HG02981 (cell line): ENCODE measurements at regions not wholly inside any gene's neighbourhood (a gene's known extent, or its start where the extent isn't known, plus 50 kb on each side); places are given as distances from the start of the nearest gene placed in this dataset.
"Not testable (repeated sequence)": the region's sequence is repeated elsewhere in the genome, so short reads cannot be mapped to it uniquely, and the experiment has no call there.

Experiments
- ATAC-seq: cut with Tn5 transposase; IDR thresholded peaks from one replicate; pipeline ENCODE4 v1.9.1; 2021; ENCODE audit warnings: mild to moderate bottlenecking, moderate library complexity; ENCODE audit not compliant: unreplicated experiment

DNA sequence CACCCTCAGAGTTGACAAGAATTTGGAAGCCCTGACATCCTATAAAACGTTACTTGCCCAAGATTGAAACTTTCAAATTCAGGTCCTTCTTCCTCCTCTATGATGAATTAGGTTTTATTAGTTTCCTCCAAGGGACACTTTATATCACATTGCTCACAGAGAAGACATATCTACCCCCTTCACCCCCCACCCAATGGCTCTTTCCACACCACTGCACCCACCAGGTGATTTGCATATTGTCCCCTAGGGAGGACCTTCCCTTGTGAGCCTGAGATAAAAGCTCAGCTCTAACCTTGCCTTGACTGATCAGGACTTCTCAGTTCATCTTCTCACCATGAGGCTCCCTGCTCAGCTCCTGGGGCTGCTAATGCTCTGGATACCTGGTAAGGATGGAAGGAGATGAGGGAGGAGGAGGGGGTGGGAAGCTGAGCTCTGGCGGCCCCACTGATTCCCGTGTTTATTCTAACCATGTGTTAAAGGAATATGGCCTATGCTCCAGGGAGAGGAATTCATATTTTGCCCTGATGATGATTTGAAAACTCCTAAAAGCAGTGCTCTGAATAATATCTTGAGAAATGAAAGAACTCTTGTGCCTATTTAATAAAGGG is 1255.8 kb downstream of the RPIA start:
- not testable (repeated sequence) for ATAC-seq

DNA sequence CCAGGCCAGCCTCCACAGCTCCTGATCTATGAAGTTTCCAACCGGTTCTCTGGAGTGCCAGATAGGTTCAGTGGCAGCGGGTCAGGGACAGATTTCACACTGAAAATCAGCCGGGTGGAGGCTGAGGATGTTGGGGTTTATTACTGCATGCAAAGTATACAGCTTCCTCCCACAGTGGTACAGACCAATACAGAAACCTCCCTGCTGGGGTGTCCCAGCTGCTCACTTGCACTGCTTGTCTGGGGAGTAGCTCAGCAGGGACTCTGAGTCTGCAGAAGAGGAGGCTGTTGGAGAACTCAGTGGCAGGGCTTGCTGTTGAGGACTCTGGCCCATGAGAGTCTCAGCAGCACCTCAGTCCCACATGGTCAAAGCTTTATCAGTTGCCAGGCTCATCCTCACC is 1256.6 kb downstream of the RPIA start:
- not testable (repeated sequence) for ATAC-seq

DNA sequence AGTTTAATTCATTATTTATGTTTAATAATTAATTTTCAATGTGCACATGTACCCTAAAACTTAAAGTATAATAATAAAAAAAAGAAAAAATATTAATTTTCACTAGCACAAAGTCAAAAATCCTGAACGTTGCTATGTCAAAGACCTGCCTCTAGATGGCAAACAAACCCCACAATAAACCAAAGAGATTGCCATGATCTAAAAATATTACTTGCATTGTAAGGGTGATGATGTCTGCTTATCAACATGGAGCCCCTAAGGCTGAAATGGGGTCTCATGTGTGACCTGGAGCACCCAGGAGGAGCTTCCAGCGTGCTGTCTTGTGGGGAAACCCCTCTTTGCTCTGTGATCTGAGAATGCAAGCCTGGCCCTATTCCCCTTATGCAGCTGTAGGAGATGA is 1259.3 kb downstream of the RPIA start:
- not testable (repeated sequence) for ATAC-seq

DNA sequence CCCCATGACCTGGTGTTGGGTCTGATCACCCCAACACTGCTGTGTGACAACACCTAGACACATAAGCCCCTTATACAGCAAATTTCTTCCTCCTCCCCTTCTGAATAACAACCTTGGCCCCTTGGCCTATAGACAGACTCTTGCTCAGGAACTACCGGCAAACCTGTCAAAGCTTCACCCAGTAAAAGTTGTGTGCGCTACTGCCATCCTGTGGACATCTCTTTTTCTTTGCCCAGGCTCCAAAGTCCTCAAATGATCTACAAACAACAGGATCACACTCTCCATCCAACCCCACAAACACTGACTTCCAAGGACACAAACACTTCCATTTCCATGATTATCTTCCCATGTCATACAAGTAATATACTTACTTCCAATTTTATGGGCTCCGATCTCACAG is 1265.8 kb downstream of the RPIA start:
- ATAC-seq: not testable (repeated sequence)

DNA sequence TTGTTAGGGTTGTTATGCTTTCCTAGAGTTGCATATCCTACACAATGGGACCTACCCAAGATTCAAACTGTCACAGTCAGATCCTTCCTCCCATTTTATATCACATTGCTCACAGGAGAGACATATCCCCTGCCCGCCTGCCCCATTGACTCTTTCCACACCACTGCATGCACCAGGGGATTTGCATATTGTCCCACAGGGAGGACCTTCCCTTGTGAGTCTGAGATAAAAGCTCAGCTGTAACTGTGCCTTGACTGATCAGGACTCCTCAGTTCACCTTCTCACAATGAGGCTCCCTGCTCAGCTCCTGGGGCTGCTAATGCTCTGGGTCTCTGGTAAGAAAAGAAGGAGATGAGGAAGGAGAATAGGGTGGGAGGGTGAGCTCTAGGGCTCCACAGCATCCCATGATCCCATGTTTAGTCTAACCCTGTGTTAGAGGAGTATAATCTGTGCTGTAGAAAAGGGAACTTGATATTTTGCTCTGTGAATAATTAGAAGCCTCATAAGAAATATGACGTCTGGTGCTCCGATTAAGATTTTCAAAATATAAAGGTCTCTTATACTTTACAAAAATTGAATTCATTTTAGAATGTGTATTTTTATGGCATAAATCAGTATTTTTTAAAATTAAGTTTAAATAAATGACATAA is 1268.4 kb downstream of the RPIA start:
- not testable (repeated sequence) for ATAC-seq

DNA sequence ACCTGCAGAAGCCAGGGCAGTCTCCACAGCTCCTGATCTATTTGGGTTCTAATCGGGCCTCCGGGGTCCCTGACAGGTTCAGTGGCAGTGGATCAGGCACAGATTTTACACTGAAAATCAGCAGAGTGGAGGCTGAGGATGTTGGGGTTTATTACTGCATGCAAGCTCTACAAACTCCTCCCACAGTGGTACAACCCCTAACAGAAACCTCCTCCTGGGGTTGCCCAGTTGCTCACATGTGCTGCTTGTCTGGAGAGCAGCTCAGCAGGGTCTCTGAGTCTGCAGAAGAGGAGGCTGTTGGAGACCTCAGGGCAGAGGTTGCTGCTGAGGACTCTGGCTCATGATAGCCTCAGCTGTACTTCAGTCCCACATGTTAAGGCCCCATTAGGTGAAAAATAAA is 1269.1 kb downstream of the RPIA start:
- ATAC-seq: not testable (repeated sequence)

DNA sequence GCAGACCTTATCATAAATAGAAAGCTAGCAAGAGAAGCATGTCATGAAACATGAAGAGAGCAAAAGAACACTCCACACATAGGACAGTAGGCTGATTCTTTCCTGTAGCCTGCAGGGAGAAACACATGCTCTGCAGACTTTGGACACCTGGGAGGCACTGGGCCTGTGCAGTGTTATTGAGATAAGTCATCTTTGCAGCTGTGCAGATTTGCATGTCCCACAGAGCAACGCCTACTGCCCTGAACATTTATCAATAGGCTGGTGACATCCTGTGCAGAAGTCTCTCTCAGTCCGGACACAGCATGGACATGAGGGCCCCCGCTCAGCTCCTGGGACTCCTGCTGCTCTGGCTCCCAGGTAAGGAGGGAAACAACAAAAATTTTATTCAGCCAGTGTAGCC is 1277.1 kb downstream of the RPIA start:
- ATAC-seq: not testable (repeated sequence)

DNA sequence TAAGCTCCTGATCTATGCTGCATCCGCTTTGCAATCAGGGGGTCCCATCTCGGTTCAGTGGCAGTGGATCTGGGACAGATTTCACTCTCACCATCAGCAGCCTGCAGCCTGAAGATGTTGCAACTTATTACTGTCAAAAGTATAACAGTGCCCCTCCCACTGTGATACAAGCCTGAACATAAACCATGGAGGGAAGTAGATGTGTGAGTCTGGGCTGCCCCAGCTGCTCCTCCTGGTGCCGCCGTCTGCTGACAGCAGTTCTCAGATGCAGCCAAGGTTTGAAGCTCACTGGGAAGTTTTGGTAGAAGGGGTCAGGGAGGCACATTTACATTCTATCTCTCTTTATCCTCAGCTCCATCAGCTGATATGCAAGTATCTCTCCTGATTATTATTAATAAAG is 1277.7 kb downstream of the RPIA start:
- ATAC-seq: not testable (repeated sequence)

DNA sequence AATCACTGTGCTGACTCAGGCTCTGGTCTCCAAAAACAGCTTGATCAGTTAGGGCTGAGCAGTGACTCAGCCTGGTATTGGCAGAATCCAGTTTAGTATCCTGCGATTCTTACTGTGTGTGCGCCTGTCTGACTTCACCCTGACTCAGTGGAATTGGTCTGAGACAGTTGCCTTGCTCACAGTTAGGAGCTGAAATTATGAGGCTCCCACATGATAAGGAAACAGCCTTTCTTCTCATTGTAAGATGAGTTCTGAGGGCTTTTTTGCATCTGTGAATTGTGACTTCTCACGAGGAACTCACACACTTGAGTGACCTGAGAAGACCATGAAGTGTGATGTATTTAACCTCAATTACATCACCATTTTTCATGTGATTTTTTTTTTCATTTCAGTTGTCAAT is 1282.4 kb downstream of the RPIA start:
- not testable (repeated sequence) for ATAC-seq

DNA sequence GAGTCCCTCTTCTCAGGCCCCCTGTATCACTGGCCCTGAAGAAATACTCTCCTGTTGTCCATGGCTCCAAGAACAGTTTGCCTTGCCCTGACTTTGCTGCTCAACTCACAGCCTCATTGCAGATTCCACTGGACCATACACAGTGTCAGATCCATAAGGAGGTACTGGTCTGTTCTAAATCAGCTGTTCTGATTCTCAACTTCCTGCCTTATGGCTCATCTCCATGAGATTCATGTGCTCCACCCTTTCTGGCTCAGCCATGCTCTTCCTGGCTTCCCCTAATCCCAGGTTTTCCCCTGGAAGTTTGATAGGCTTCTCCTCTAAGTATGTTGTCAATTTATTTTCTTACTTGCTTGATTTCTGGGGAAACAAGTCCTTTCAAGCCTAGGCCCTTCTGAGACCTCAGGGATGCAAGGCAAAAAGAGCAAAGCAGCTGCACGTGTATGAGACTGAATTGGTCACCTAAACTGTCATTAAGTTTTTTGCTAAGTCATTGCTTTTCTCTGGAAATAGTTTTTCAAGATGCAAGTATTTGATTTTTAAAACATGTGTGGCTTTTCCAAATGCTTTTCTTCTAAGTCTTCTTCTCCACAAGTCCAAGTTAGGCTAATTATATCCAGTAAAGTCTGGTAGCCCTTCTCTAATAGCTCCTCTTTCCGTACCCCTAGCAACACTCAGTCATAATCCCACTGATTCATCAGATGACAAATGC is 1288.5 kb downstream of the RPIA start:
- ATAC-seq: not testable (repeated sequence)

DNA sequence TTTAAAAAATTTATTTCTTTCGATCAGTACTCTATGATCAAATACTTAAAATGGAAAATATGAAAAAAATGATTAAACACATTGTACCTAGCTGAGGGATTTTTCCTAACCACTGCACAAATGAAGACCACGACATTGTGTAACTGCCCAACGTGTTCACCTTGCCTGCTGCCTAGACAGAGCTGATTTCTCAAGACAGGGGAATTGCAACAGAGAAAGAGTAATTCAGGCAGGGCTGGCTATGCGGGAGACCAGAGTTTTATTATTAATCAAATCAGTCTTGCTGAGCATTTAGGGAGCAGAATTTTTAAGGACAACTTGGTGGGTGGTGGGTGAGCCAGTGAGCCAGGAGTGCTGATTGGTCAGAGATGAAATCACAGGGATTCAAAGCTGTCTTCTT is 1290.8 kb downstream of the RPIA start:
- not testable (repeated sequence) for ATAC-seq

DNA sequence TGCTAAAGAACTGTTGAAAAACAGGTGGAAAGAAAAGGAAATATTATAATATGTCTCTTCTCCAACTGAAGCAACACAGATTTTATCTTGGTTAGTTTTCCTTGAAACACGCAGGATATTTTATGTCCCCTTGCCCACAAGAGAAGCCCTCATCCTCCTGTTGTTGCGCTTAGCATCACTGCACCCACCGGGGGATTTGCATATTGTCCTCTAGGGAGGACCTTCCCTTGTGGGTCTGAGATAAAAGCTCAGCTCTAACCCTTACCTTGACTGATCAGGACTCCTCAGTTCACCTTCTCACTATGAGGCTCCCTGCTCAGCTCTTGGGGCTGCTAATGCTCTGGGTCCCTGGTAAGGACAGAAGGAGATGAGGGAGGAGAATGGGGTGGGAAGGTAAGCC is 1294.2 kb downstream of the RPIA start:
- ATAC-seq: not testable (repeated sequence)

DNA sequence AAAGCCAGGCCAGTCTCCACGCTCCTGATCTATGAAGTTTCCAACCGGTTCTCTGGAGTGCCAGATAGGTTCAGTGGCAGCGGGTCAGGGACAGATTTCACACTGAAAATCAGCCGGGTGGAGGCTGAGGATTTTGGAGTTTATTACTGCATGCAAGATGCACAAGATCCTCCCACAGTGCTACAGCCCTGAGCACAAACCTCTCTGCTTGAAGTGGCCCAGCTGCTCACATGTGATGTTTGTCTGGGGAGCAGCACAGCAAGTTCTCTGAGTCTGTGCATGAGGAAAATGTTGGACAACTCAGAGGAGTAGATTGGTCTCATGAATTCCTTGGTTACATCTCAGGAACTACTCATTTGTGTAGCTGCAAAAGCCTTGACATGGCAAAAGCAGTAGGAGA is 1295.1 kb downstream of the RPIA start:
- not testable (repeated sequence) for ATAC-seq

DNA sequence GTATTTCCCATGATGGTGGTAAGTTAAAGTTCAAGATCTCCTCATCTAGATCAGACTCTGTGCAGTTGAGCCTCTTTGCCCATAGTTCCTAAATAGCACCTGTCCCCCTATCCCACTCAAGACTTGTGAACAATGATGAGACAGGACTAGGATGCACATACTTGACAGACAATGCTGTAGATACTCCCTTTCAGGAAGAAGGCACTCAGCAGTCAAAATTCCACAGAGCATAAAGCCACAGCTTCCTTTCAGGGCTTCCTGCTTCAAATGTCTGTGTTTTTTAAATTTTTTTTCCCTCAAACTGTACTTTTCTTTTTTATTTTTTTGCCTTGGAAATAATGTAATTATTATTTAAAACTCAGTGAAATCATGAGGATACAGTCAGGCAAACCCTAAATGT is 1305.3 kb downstream of the RPIA start:
- not testable (repeated sequence) for ATAC-seq

DNA sequence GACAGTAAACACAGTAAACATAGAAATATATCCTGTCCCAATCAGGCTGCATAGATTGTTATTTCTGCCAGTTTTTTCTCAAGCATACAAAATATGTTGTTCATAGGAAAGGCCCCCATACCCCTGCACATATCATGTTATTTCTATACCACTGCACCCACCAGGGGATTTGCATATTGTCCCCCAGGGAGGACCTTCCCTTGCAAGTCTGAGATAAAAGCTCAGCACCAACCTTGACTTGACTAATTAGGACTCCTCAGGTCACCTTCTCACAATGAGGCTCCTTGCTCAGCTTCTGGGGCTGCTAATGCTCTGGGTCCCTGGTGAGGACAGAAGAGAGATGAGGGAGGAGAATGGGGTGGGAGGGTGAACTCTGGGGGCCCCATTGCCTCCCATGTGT is 1313.1 kb downstream of the RPIA start:
- ATAC-seq: not testable (repeated sequence)

DNA sequence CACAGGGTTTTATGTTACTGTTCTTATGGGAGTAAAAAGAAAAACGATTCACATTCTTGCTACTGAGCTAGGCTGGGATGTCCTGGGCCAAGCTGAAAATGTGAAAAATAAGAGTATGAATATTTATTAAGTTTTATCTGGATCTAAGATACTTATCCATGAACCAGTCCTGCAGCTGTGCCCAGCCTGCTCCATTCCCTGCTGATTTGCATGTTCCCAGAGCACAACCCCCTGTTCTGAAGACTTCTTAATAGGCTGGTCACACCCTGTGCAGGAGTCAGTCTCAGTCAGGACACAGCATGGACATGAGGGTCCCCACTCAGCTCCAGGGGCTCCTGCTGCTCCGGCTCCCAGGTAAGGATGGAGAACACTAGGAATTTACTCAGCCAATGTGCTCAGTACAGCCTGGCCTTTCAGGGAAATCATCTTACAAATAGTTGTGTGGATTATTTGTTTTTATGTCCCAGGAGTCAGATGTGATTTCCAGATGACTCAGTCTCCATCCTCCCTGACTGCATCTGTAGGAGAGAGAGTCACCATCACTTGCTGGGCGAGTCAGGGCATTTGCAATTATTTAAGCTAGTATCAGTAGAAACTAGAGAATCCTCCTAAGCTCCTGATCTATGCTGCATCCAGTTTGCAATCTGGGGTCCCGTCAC is 1319.1 kb downstream of the RPIA start:
- ATAC-seq: not testable (repeated sequence)

DNA sequence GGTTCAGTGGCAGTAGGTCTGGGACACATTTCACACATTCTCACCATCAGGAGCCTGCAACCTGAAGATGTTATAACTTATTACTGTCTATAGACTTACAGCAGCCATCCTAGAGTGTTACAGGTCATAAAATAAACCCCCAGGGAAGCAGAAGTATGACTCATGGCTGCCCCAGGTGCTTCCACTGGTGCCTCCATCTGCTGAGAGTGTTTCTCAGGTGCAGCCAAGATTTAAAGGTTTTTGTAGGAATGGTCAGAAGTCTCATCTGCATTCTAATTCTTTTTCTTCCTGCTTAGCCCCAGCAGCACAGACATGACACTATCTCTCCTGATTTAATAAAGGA is 1319.6 kb downstream of the RPIA start:
- not testable (repeated sequence) for ATAC-seq

DNA sequence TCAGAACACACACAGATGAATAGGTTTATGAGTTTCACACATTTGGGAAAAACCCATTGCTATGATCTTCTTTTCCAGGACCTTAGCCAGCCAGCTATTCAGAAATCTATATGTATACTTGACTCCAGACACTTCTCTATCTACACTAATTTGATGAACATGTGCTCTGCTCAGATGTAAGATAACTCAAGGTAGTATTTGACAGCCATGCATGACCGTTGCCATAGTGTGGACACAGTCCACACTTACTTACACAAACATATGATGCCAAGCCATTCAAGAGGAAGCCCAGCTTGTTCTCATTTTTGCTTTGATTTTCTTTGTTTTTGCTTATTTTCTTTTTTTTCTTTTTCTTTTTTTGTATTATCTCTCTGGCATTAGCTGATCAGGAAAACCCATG is 1328.4 kb downstream of the RPIA start:
- ATAC-seq: not testable (repeated sequence)

DNA sequence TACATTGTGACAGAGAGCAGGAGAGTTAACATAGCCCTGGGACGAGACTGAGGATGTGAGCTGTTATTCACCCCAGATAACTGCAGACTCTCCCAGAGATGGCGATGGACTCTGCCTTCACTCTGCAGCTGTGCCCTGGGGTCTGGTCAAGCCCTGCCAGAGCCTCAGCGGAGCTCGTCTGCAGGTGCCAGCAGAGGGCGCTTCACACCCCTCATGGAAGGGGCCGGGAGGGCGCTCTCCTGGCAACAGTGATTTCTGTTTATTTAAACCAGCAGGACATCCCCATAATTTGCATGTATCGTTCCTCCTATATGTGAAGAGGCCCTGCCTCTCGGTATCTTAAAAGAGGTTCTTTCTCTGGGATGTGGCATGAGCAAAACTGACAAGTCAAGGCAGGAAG is 1329.8 kb downstream of the RPIA start:
- ATAC-seq: peak; percentile 75

DNA sequence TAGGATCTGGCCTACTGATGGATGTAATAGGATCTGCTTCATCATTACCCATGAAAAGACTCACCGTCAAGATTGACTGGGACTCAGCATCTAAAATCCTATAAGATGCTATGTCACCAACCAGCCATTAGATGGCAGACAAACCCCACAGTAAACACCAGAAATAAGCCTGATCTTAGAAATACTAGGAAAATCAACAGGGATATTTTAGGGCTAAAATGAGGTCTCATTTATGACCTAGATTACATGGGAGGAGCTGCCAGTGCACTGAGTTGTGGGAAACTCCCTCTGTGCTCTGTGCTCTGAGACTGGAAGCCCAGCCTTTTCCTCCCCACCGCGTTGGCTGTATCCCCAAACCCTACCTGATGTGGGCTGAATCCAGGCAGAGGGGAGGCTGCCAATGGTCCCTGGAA is 1335.8 kb downstream of the RPIA start:
- ATAC-seq: peak; percentile 47

DNA sequence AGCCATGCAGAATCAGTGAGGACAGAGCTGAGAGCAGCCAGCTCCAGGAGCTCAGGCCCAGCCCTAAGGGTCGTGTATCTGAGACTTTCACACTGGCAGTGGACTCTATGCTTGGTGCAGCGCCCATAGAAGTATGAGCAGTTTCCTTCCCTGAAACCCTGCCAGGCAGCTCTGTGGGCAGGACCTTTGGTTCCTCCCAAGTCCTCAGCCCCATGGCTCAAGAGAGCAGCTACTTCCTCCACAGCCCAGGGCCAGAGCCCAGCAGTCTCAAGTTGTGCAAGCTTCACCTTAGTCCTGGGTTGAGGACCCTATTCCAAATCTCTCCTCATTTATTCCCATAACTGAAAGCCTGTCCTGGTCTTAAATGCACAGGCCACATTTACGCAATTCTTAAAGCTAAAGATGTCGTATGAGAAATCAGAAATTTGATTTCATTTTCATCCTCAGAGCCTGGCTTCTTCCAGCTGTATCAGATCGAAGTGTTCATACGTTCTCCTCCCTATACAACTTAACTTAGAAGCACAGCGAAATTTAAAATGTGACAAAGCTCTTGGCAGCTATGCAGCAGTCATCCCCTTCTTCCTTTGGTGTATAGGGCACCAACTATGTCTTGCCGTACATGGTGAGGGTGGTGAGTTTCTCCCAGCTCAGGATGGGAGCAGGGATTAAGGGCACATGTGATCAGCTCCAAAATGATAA is 1337.1 kb downstream of the RPIA start:
- not testable (repeated sequence) for ATAC-seq
